Karpas-422 (cell line): ENCODE measurements at regions not wholly inside any gene's neighbourhood (a gene's known extent, or its start where the extent isn't known, plus 50 kb on each side); places are given as distances from the start of the nearest gene placed in this dataset.

ENCODE experiments used
- DNase-seq: peaks from one replicate; pipeline ENCODE4 v3.0.0-alpha.2; 2015
- H2AFZ ChIP-seq: fragments of 200-600 bp; sonication (generic); 2 replicates; pipeline ENCODE4 v1.6.1; 2014; ENCODE audit warnings: antibody characterized with exemption, low read length, mixed read lengths
- H3K27ac ChIP-seq: fragments of 200-600 bp; sonication (generic); 2 replicates; pipeline ENCODE4 v1.5.1; 2014; ENCODE audit warnings: mild to moderate bottlenecking, low read length, moderate library complexity
- H3K27me3 ChIP-seq: fragments of 200-600 bp; sonication (generic); 2 replicates; pipeline ENCODE4 v1.6.1; 2014; ENCODE audit warnings: low read length, mixed read lengths
- H3K36me3 ChIP-seq: fragments of 200-600 bp; sonication (generic); 2 replicates; pipeline ENCODE4 v1.6.1; 2014; ENCODE audit warnings: low read length, mixed read lengths; ENCODE audit not compliant: insufficient read depth
- H3K4me1 ChIP-seq: fragments of 200-600 bp; sonication (generic); 2 replicates; pipeline ENCODE4 v1.6.1; 2014; ENCODE audit warnings: mild to moderate bottlenecking, low read length, mixed read lengths
- H3K4me2 ChIP-seq: fragments of 200-600 bp; sonication (generic); 2 replicates; pipeline ENCODE4 v1.6.1; 2014; ENCODE audit warnings: low read length, low read depth, mild to moderate bottlenecking; ENCODE audit not compliant: poor library complexity, severe bottlenecking
- H3K4me3 ChIP-seq: fragments of 200-600 bp; sonication (generic); 2 replicates; pipeline ENCODE4 v1.5.1; 2014; ENCODE audit warnings: mild to moderate bottlenecking, antibody characterized with exemption, low read length, mixed read lengths
- H3K79me2 ChIP-seq: fragments of 200-600 bp; sonication (generic); 2 replicates; pipeline ENCODE4 v1.6.1; 2014; ENCODE audit warnings: mild to moderate bottlenecking, low read length, mixed read lengths
- H3K9ac ChIP-seq: fragments of 200-600 bp; sonication (generic); 2 replicates; pipeline ENCODE4 v1.6.0; 2014; ENCODE audit warnings: low read length
- H3K9me2 ChIP-seq: fragments of 200-600 bp; sonication (generic), shearing (Covaris generic); replicated peaks from 2 replicates; pipeline ENCODE4 v1.6.0; 2014; ENCODE audit warnings: mild to moderate bottlenecking, low read length, moderate library complexity; ENCODE audit not compliant: insufficient read depth
- H3K9me3 ChIP-seq: fragments of 300-700, 200-600 bp; sonication (generic); 2 replicates; pipeline ENCODE4 v1.6.1; 2014; ENCODE audit warnings: low read length, mixed read lengths
- H4K20me1 ChIP-seq: fragments of 200-600 bp; sonication (generic); 2 replicates; pipeline ENCODE4 v1.6.1; 2014; ENCODE audit warnings: mild to moderate bottlenecking, antibody characterized with exemption, low read length, low read depth; ENCODE audit not compliant: insufficient read depth

DNA sequence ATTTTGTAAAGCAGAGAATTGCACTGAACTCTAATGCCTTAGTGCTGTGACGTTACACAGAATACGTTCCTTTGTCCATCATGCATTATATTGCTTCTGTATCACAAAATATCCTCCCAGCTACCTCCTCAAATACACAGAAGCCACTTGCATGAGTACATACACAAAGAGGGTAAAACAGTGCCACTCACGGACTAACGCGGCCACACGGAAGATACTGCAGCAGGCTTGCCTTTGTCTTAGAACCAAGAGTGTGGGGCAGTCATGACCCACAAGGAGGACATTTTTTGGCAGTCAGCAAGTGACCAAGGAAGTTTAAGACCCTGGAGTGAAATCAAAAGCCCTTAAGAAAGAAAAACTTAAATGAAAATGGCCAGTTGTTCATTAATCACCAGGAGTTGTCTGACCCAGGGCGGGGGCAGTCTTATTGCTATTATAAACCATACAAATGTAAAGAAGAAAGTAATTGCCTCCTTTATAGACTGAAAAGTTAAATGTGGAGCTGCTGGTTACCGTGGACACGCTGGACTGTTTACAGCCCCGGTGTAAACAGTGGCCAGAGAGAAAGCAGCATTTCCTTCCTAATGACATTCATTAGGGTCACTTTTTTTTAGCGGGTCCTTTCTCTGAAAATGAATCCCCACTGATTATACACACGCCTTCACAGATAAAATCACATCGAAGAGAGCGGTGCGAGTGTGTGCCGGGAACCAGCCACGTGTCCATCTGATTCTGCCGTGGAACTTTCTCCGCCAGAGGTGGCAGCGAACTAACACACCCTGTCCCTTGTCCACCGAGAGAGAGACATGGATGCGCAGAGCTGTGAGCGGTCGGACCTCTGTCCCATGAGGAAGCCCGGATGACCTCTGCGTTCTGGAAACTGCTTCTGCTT lies 66.8 kb downstream of the SOX1 start:
- no peaks in the 10 kb centered on the region for H3K27me3 ChIP-seq
- no peaks in the 10 kb centered on the region for H3K4me1 ChIP-seq
- no peaks in the 10 kb centered on the region for H4K20me1 ChIP-seq
- H3K79me2 ChIP-seq, result no peaks in the 10 kb centered on the region
- H3K9ac ChIP-seq, result no peak overlapping the region
- H3K9me3 ChIP-seq, result no peaks in the 10 kb centered on the region
- H3K36me3 ChIP-seq, result no peaks in the 10 kb centered on the region
- no peak overlapping the region for H3K27ac ChIP-seq
- no peak overlapping the region for H2AFZ ChIP-seq
- no peak for DNase-seq
- no peak overlapping the region for H3K4me3 ChIP-seq
- H3K4me2 ChIP-seq, result no peak overlapping the region
- H3K9me2 ChIP-seq, result no peaks in the 10 kb centered on the region

DNA sequence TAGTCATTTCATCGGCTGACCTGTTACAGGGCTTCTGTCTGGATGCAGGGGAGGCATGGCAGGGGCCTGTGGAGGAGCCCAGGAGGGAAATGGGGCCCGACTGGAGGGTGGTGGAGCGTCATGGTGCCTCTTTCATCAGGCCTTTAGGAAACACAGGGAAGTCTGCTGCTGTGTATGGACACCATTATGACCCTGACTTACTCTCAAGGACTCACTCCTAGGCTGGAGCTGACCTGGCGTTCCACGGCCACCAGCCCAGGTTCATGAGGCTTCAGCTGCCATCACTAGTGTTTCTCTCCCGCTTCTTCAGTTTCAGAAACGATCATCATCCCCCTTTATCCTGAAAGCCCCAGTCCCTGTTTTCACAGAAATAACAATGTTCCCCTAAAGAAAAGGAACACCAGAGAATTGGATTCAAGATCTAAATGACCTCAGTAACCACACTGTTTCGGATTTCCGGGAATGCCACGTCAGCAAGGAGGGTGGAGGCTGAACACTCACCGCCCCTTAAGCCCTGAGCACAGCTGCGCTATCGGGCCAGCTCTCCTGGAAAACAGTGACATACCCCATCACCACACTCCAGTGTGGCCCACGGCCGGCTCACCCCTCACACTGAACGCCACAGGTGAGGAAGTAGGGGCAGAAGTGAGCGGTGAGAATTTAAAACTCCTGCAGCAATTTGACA lies 67.6 kb downstream of the SOX1 start:
- Histone ChIP-seq H3K4me1 (no peaks in the 10 kb centered on the region), H3K4me3 (no peak overlapping the region), H3K4me2 (no peak overlapping the region), H3K9me2 (no peaks in the 10 kb centered on the region), H3K27ac (no peak overlapping the region), H2AFZ (no peak overlapping the region), H3K27me3 (no peaks in the 10 kb centered on the region), H3K36me3 (no peaks in the 10 kb centered on the region), H3K9ac (no peak overlapping the region), H3K79me2 (no peaks in the 10 kb centered on the region), H3K9me3 (no peaks in the 10 kb centered on the region), H4K20me1 (no peaks in the 10 kb centered on the region)
- DNase-seq, result no peak

DNA sequence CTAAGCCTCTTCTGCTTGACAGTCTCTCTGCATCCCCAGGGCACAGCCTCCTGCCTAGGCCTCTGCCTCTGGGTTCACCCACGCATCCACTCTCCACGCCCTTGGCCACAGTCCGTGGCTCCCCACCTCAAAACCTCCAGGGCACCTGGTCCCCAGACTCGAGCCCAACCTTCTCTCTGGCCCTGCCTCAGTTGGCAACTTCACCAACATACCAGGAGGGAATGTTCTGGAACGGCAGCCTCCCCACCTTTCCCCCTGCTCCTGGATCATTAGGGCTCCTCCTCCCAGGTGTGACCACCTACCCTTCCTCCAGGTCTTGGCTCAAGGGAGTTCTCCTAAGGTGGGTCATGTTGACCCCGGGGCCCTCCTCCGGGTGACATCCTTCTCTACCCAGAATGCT lies 69.1 kb downstream of the SOX1 start:
- Histone ChIP-seq H3K4me3 (no peak overlapping the region), H3K79me2 (no peaks in the 10 kb centered on the region), H3K36me3 (no peaks in the 10 kb centered on the region), H3K27me3 (no peaks in the 10 kb centered on the region), H3K4me2 (no peak overlapping the region), H3K4me1 (no peaks in the 10 kb centered on the region), H2AFZ (no peak overlapping the region), H3K9me3 (no peaks in the 10 kb centered on the region), H4K20me1 (no peaks in the 10 kb centered on the region), H3K9ac (no peak overlapping the region), H3K27ac (no peak overlapping the region), H3K9me2 (no peaks in the 10 kb centered on the region)
- no peak for DNase-seq

DNA sequence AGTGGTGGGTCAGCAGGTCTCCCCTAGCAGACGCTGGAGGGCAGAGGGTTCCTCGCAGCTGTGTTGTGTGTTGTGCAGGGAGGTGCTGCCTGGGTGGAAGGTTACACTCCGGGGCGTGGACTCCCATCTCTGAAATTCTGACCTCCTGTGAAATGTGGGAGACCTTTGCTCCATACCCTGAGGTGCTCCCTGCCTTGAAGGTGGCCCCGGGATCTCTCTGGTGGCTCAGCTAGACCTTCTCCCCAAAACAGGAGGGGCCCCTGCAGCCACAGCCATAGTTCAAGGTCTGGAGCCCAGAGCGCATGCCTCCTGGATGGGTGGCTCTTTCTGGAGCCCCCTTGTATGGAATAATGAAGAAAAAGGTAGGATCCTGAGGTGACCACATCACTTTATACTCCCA lies 70.2 kb downstream of the SOX1 start:
- no peak overlapping the region for H3K4me3 ChIP-seq
- no peak overlapping the region for H2AFZ ChIP-seq
- no peaks in the 10 kb centered on the region for H3K9me3 ChIP-seq
- no peak overlapping the region for H3K9ac ChIP-seq
- no peaks in the 10 kb centered on the region for H4K20me1 ChIP-seq
- H3K4me2 ChIP-seq, result no peak overlapping the region
- H3K27ac ChIP-seq, result no peak overlapping the region
- no peaks in the 10 kb centered on the region for H3K36me3 ChIP-seq
- H3K79me2 ChIP-seq, result no peaks in the 10 kb centered on the region
- no peaks in the 10 kb centered on the region for H3K27me3 ChIP-seq
- DNase-seq, result no peak
- no peaks in the 10 kb centered on the region for H3K4me1 ChIP-seq
- H3K9me2 ChIP-seq, result no peaks in the 10 kb centered on the region

DNA sequence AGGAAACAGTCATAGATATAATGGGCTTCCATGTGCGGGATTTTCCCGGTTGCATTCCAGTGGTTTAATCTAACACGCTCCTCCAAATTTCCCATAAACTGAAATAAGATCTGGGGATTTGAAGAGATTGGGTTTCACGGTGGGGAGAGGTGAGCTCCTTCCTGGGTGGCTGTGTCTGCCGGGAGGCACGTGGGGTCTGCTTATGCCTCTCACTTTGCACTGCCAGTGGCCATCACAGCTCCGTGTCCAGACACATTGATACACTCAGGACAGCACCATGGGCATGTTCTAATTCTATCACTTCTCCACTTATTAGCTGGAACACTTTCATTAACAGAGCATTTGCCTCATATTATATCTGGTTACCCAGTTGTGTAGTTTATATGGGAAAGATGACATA lies 73.4 kb downstream of the SOX1 start:
- no peaks in the 10 kb centered on the region for H4K20me1 ChIP-seq
- no peaks in the 10 kb centered on the region for H3K4me1 ChIP-seq
- no peaks in the 10 kb centered on the region for H3K36me3 ChIP-seq
- H3K9me3 ChIP-seq, result no peaks in the 10 kb centered on the region
- no peaks in the 10 kb centered on the region for H3K79me2 ChIP-seq
- H3K27ac ChIP-seq, result no peak overlapping the region
- H3K4me2 ChIP-seq, result no peak overlapping the region
- no peaks in the 10 kb centered on the region for H3K27me3 ChIP-seq
- H2AFZ ChIP-seq, result no peak overlapping the region
- no peaks in the 10 kb centered on the region for H3K9me2 ChIP-seq
- no peak for DNase-seq
- no peak overlapping the region for H3K9ac ChIP-seq
- H3K4me3 ChIP-seq, result no peak overlapping the region

DNA sequence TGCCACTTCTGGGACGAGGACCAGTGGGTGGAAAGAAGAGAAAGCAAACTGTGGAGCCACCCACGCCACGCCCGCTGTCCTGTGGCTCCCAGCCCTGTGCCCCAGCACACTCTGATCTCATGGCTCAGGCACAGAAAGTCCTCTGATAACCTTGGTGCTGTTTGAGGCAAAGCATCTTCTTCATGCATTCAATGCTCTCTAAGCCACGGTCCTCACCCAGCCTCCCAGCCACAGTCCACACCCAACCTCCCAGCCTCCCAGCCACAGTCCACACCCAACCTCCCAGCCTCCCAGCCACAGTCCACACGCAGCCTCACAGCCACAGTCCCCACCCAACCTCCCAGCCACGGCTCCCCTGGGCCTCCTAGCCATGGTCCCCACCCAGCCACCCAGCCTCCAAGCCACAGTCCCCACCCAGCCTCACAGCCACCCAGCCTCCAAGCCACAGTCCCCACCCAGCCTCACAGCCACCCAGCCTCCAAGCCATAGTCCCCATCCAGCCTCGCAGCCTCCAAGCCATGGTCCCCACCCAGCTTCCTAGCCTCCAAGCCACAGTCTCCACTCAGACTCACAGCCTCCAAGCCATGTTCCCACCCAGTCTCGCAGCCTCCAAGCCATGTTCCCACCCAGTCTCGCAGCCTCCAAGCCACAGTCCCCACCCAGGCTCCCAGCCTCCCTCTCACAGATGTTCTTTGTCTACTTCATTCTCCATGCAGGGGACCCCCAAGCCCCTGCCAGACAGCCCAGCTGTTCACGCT lies 74.9 kb downstream of the SOX1 start:
- Histone ChIP-seq H3K9me3 (no peaks in the 10 kb centered on the region), H3K27me3 (no peaks in the 10 kb centered on the region), H3K9ac (no peak overlapping the region), H3K79me2 (no peaks in the 10 kb centered on the region), H4K20me1 (no peaks in the 10 kb centered on the region), H3K36me3 (no peaks in the 10 kb centered on the region), H3K9me2 (no peaks in the 10 kb centered on the region), H3K4me1 (no peaks in the 10 kb centered on the region), H3K4me2 (no peak overlapping the region), H3K27ac (no peak overlapping the region), H3K4me3 (no peak overlapping the region), H2AFZ (no peak overlapping the region)
- DNase-seq, result no peak

DNA sequence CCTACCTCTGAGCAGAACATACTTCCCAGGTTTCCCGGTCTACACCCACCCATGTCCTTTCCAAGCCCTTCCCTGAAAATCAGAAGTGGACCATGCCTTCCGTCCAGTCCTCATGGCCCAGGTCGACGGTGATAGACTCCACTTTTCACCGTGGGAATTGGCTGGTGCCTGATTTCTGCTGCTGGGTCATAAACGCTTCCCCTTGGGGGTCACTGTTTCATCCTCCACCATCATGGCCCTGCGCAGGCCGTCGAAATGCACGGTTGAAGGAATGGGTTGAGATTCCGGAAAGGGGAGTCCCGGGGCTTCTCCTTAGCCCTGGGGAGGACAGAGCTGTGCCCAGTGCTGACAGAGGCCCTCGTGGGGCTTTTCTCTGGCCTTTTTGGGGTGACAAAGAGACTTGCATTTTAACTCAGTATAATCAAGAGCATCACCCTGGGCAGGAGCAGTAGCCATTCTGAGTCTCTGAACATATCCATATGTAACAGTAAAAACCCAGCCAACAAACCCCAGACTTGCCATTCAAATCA lies 75.5 kb downstream of the SOX1 start:
- Histone ChIP-seq H3K27ac (no peak overlapping the region), H3K4me3 (no peak overlapping the region), H2AFZ (no peak overlapping the region), H4K20me1 (no peaks in the 10 kb centered on the region), H3K4me1 (no peaks in the 10 kb centered on the region), H3K4me2 (no peak overlapping the region), H3K9ac (no peak overlapping the region), H3K9me2 (no peaks in the 10 kb centered on the region), H3K79me2 (no peaks in the 10 kb centered on the region), H3K9me3 (no peaks in the 10 kb centered on the region), H3K36me3 (no peaks in the 10 kb centered on the region), H3K27me3 (no peaks in the 10 kb centered on the region)
- no peak for DNase-seq
